SK-N-SH treated with all-trans-retinoic acid at 6 μM for 48 hours (cell line): ENCODE measurements at regions not wholly inside any gene's neighbourhood (a gene's known extent, or its start where the extent isn't known, plus 50 kb on each side); places are given as distances from the start of the nearest gene placed in this dataset.

Experiments used
- SNAI2 ChIP-seq: fragments of 250-450 bp; sonication (Bioruptor Pico); IDR thresholded peaks from 2 replicates; pipeline ENCODE4 v1.5.0; 2020; ENCODE audit warnings: mild to moderate bottlenecking, moderate library complexity
- TF ChIP-seq, protein P1 (sequence below): fragments of 250-450 bp; sonication (Bioruptor Pico); IDR thresholded peaks from 2 replicates; pipeline ENCODE4 v1.8.0; 2021; ENCODE audit warnings: low read depth, mild to moderate bottlenecking, moderate library complexity, borderline replicate concordance

DNA sequence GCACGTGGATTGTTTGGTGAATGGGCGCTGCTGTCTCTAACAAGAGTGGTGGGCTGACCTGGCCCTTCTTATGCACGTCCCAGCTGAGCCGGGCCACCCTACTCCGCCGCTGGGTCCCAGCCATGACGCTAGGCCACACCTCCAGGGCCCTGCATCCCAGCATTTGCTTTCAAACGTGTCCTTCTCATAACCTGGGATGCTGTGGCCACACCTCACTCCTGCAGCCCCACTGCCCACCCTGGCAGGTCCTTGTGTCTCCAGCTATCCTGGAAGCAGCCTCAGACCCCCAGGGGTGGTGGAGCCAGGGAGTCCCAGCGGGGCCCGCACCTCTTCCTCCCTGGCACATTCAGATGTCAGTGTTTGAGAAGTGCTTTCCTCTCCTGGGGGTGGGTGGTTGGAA, 168.6 kb downstream of the IRF8 start:
- TF ChIP-seq SNAI2 = no peak
- TF ChIP-seq, protein P1, sequence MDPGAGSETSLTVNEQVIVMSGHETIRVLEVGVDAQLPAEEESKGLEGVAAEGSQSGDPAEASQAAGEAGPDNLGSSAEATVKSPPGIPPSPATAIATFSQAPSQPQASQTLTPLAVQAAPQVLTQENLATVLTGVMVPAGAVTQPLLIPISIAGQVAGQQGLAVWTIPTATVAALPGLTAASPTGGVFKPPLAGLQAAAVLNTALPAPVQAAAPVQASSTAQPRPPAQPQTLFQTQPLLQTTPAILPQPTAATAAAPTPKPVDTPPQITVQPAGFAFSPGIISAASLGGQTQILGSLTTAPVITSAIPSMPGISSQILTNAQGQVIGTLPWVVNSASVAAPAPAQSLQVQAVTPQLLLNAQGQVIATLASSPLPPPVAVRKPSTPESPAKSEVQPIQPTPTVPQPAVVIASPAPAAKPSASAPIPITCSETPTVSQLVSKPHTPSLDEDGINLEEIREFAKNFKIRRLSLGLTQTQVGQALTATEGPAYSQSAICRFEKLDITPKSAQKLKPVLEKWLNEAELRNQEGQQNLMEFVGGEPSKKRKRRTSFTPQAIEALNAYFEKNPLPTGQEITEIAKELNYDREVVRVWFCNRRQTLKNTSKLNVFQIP (CRISPR knock-in tag) = no peak
